Stimulated activated CD4-positive, alpha-beta T cell treated with anti-CD3 and anti-CD28 coated beads, Interleukin-15, amount 100 ng/mL, for 1 hour (primary cell): ENCODE measurements at regions not wholly inside any gene's neighbourhood (a gene's known extent, or its start where the extent isn't known, plus 50 kb on each side); places are given as distances from the start of the nearest gene placed in this dataset.
"Not testable (repeated sequence)": the region's sequence is repeated elsewhere in the genome, so short reads cannot be mapped to it uniquely, and the experiment has no call there.

Experiments used
- DNase-seq, 2 donors: peaks; one replicate each; pipeline ENCODE4 v3.0.0-alpha.2; 2020; ENCODE audit warnings: low read depth in 1 of 2, low spot score in 1 of 2

DNA sequence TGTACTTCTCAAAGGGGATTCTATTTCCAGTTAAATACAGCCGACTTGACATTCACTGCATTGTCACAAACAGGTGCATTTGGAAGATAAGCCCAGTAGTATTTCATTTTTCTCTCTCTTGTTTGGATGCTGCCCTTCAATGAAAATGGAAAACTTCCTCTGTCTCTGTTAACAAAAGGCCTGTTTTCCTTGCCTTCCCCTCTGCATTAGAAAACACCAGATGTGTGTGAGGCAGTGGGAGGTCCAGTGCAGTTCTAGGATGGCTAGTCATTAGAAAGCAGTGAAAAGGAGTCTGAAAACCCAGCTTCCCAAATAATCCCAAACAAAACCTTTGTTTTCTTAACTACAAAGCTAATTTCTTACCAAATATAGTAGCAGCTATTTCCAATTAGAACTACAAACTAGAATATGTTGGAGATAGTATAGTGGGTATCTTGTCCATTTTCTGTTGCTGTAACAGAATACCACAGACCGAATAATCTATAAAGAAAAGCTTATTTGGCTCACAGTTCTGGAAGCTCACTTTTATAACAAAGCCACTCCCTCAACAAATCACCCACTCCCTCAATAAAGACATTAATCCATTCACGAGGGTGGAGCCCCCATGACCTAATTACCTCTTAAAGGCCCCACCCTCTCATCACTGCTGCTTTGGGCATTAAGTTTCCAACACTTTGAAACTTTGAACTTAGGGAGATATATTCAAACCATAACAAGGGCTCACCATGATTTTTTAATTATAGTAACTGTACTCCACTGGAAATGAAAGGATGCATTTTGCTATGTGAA is 452.1 kb upstream of the RPS6KA3 start:
- DNase-seq = no peak

DNA sequence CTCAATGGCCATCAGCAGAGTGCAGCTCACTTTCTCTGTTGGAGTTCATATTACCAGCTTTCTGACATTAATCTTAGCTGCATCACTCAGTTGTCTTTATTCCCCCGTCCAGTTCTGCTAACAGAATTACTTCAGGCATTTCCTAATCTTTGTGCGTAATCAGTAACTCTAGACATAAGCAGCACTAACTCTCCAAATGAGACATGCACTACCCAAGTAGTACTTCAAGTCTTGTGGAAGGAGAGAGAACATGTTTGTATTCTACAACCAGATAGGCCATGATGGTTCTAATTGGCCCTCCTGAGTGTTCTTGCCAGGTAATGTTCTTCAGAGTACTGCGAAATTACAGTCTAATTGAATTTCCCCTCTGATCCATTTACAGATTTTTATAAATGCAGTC is 448.5 kb upstream of the RPS6KA3 start:
- no peak for DNase-seq

DNA sequence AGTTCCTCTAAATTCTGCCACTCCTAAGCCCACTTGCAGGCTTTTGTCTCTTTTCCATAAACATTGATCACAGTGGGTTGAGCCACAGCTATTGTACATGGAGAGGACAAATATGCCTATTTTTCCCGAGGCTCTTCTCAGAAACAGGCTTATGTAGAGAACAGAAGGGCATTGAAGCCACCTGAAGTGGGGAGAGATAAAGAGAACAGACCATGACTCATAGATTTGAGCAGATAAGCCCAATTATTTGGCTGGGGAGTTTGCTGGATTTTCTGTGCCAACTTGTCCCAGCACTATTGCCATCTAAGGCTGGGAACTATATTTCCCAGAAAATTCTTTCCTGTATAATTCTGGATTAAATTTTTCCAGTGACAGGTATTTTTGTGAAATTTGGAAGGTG is 446.1 kb upstream of the RPS6KA3 start:
- no peak for DNase-seq

DNA sequence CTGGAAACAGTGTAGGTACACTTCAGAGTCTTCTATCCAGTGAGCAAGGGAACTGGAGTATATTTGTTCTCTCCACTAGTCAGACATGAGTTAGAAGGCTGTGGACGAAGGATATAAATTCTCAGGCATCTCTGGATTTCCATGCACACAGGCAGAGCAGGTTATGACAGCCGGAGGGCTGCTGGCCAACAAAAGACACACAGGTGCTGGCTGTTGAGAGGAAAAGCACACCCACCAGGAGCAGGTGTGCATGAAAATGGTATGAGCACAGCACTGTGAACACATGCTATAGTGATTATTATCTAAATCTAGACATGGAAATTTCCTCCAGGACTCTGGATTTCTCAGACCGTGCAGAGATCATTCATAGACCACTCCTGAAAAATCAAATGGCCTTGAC is 444.7 kb upstream of the RPS6KA3 start:
- DNase-seq = no peak

DNA sequence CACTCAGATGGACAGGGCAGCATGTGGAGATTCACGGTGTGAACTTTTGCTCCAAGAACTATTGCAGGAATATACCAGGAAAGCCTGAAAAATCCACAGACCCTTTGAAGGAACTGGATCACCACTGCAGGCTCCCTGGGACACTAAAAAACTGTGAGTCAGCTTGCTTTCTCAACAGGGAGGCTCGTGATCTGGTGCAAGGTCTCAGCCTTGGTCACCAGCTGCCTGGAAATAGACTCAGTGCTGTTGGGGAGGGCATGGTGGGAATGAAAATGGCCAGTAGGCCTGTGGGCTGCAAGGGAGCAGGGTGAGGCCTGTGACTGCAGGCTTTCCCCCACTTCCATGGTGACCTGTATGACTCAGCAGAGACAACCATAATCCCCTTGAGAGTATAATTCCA is 426.4 kb upstream of the RPS6KA3 start:
- DNase-seq = no peak

DNA sequence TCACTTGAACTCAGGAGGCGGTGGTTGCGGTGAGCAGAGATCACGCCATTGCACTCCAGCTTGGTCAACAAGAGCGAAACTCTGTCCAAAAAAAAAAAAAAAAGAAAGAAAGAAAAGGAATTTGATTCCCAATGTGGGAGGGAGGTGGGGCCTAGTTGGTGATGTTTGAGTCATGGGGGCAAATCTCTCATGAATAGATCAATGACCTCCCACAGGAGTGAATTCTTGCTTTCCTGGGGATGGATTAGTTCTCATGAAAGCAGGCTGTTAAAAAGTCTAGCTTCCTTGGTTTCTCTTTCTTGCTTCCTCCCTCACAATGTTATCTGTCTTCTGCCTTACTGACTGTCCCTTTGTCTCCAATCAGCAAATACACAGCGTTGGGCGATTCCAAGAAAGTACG is 419.5 kb upstream of the RPS6KA3 start:
- no peak for DNase-seq

DNA sequence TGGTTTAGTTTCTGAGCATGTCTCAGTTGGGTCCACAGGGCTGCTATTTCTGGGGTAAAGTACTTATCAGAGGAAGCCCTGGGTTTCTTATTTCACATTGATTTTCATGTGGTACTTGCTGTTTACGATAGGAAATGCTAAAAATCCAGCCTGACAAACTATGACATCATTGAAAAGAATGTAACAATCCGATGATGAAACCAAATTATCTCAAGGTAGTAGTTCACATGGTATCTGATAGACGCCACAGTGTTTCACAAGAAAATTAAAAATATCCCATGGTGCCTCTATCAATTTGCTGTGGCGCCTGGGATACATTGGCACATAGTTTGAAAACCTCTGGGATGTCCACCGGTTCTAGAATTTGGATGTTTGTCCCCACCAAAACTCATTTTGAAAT is 418.9 kb upstream of the RPS6KA3 start:
- DNase-seq = no peak

DNA sequence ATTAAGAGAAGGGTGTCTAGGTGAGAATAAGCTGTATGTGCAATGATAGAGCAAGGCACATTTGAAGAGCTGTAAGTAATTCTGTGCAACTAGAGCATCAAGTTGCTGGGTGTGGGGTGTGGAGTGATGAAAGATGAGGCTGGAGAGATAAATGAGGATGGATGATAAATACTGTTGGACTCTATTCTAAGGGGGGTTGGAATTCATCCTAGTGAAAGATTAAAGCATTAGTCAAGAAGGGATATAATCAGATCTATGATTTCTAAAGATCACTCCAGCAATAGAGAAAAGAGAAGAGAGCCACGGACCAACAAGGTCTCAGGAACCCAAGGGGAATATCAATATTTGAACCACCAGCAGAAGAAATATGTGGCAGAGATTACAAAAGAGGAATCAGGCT is 415.0 kb upstream of the RPS6KA3 start:
- DNase-seq = no peak

DNA sequence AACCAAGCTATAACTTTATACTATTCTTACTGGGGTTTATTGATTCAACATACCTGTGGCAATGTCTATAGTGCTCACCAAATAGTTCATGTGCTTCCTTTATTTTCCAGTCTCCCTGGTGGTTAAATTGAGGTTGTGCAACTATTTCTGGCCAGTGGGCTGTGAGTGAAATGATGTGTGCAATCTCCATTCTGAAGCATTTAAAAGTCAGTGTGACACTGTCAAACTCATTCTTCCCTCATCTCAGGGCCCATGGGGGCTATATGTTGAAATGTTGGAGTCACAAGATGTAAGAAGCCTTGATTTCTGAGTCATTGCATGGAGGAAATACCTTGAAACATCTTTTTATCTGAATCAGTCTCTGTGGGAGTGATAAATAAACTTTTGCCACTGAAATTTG is 414.3 kb upstream of the RPS6KA3 start:
- no peak for DNase-seq

DNA sequence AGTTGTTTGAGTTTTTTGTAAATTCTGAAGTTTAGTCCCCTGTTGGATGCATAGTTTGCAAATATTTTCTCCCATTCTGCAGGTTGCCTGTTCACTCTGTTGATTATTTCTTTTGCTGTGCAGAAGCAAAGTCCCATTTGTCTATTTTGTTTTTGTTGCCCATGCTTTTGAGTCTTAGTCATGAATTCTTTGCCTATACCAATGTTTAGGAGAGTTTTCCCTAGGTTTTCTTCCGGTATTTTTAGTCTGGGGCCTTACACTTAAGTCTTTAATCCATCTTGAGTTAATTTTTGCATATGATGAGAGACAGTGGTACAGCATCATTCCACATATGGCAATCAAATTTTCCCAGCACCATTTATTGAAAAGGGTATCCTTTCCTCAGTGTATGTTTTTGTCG is 405.8 kb upstream of the RPS6KA3 start:
- DNase-seq = no peak

DNA sequence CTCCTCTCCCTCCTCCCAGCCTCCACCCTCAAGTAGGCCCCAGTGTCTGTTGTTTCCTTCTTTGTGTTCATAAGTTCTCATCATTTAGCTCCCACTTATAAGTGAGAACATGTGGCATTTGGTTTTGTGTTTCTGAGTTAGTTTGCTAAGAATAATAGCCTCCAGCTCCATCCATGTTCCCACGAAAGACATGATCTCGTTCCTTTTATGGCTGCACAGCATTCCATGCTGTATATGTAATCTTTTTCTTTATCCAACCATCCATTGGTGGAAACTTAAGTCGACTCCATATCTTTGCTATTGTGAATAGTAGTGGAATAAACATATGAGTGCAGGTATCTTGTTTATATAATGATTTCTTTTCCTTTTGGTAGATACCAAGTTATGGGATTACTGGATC is 405.0 kb upstream of the RPS6KA3 start:
- not testable (repeated sequence) for DNase-seq

DNA sequence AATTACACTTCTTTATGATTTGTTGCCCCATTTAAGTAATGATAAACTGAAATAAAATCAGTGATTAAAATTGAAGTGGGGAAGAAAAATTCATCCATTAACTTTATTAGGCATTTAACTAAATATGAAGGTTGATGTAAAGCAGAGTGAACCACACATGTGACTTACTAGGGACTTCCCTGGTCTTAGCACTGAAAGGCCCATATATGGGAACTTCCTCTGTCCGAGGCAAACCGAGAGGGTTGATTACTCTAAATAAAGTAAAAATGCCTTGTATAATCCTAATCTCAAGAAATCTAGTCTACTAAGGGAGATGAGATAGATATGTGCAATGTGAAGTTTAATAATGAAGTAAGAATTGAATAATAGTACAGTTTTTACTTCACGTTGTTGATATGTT is 403.9 kb upstream of the RPS6KA3 start:
- DNase-seq = no peak

DNA sequence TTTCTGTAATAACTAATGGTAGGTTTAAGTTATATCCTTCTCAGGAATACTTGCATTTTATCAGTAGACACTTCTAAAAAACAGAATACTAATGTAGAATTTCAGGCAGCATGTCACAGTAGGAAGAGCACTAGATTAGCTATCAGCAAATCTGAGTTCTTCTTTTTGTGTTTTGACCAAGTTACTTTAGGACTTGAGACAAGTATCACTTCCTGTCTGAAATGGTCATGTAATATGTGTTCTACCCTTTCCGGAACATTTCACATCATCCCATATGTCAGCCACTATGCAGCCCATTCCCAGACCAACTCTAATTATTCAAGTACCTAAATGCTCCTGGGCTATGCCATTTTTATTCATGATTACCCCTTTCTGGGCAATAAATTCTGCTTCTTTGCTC is 401.8 kb upstream of the RPS6KA3 start:
- no peak for DNase-seq

DNA sequence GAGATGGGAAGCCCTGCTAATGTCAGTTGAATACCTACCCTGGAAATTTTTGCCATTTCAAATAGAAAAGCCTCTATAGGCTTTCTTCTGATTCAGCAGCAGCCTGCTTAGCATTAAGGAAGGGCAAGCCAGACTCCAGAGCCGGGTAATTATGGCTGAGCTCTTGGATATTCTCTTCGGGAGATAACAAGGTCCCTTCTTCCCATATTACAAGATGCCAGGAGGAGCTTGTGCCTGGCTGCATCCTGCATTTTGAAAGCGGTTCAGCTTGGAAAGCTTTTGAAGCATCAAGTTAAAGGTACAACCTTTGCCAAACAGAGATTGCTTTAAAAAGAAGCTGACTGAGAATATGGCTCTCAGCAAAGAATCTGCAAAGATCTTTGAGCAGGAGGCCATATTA is 399.6 kb upstream of the RPS6KA3 start:
- DNase-seq = no peak

DNA sequence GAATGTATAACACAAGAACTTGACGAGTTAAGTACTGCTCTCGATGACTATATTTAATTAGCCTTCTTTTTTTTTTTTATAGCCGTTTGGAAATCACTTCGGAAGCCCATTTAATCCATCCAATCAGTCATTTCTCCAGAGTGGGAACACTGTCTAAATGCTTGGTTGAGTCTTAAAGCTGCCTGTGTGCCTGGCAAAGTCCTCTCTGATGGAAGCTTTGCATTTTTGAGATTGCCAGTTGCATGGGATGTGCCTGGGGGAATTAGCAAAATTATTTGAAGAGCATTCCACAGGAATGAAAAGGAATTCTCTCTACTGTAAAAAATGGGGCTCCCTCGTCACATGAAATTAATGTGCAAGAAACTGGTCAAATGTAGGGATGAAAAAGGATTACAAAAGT is 398.8 kb upstream of the RPS6KA3 start:
- no peak for DNase-seq

DNA sequence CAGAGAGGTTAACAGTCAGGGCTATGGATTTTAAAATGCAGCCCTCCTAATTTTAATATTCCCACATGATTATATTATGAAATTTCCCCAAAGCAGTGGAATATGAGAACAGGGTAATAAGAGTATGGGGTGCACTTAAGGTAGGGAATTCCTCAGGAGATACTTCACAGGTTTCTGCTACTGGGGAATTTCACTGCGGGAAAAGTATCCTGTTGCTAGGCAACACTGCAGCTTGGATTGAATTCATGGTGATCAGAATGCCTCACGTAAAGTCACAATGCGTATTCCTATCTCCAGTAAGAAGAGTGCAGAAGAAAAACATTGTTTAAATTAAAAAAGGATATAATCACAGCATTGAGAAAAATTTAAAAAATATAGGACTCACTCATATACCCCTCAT is 398.1 kb upstream of the RPS6KA3 start:
- no peak for DNase-seq

DNA sequence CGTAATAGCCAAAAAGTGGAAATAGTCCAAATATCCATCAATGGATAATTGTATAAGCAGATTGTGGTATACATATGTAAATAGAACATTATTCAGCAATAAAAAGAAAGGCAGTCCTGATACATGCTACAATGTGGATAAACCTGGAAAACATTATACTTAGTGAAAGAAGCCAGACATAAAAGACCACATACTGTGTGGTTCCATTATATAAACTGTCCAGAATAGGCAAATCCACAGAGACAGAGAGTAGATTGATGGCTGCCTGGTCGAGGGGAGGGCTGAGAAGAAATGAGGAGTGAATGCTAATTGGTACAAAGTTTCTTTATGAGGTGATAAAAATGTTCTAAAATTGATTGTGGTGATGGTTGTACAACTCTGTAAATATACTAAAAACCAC is 397.4 kb upstream of the RPS6KA3 start:
- DNase-seq = no peak

DNA sequence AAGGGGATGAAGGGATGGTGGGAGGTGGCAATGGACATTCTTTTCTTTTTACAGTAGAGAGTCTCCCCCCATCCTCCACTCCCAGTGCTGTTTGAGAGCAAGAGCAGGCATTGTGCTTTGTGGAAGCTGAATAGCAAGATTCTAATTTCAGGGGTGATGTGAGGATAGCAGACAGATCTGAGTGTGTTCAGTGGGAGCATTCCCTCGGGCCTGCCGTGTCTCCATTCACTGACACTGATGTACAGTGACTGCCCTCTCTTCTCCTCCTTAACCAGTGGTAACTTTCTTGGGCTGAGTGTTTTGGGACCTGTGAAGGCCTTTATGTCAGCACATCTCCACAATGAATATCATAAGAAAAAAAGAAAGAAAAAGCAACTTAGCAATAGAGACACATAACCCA is 396.6 kb upstream of the RPS6KA3 start:
- DNase-seq = no peak

DNA sequence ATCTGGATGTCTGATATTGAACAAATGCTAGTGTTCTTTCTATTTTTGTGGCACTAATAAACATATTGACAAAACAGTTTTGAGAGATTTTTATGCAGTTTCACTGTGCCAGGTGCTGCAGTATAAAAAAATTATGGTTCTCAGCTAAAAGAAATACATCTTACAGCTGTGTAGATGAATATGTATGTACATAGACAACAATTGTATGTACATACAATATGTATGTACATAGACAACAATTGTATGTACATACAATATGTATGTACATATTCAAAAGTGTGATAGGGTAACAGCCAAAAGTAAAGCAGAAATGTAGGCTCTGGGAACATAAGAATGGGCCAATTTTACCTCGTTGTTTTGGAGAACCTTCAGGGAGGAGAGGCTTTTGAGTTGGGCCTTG is 390.0 kb upstream of the RPS6KA3 start:
- no peak for DNase-seq

DNA sequence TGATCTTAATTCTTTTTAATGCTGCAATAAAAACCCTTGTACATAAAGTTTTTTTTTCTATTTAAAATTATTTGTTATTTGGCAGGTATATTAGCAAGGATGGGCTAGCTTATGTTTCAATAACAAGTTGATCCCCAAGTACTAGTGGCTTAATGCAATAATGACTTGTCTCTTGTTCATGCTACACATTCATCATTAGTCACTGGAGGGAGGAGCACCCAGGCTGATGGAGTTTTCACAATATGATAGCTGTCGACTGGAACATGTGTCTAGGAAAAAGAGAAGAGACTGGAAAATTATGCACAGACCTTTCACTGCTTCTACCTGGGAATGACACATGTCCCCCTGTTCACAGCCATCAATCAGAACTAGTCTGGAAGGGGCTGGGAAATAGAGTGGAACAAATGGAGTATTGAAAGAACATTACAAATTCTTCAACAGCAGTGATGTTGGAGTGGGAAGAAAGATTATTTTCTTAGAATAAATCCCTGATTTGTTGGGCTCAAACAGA is 387.9 kb upstream of the RPS6KA3 start:
- DNase-seq = no peak

DNA sequence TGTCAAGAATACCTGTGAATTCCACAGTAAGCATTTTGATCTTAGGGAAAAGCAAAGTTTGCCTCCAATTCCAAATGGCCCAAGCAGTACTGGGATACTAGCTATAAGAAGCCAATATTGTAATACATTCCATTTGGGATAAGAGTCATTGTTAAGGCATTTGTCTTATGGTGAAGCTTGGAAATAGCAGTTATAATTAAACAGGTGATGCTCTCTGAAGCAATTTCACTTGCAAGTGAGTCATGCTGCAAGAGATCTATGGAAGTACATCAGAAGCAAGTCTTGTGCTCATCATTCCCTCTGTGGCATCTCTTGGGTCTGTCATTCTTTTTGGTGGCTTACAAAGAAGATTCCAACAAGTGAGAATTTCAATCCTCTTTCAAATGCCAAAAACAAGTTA is 386.4 kb upstream of the RPS6KA3 start:
- DNase-seq = no peak

DNA sequence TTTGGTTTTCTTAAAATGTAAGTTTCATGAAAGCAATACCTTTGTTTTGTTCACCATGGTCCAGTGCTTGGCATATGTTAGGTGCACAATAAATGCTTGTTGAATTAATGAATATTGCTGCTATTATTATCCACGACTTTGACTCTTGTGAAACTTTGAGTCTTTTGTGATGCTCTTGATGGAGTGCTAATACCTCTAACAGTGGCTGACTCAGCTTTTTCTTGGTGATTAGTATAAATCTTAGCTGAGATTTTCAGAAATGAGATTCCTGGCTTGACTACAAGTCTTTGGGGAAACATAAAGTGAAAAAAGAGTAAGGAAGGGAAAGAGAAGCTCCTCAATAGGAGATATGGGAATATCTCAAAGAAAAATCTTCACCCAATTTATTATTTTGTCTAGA is 375.2 kb upstream of the RPS6KA3 start:
- no peak for DNase-seq

DNA sequence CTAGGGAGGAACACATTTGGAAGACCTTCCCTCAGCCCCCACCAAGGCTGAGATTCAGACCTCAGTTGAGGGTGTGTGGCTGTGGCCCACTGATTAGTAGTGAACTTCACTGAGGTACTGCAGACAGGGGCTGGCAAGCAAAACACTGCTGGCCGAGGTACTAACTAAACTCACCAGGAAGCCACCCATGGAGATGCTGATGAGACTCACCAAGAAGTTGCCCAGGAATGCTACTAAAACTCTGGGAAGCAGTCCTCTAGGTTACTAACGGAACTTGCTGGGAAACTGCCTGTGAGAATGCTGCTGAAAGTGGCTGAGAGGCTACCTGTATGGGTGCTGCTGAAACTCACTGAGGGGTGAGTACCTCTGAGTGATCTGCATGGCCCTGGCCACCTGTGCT is 372.4 kb upstream of the RPS6KA3 start:
- DNase-seq = no peak
